BJ (cell line): ENCODE measurements at regions not wholly inside any gene's neighbourhood (a gene's known extent, or its start where the extent isn't known, plus 50 kb on each side); places are given as distances from the start of the nearest gene placed in this dataset.

ENCODE experiments used
- CTCF ChIA-PET: fragments of 350-600 bp; formaldehyde crosslinking; extraction: SDS; loops from one replicate; lab custom pipeline; 2021; ENCODE audit warnings: antibody characterized with exemption, inconsistent platforms; lab: Yijun Ruan, JAX
- POLR2A ChIA-PET: fragments of 300-600 bp; sonication (Branson Sonifier 250); formaldehyde crosslinking; extraction: SDS; loops from one replicate; lab custom pipeline; 2021; ENCODE audit warnings: antibody characterized with exemption; lab: Charles Lee
- DNase-seq: peaks from one replicate; pipeline ENCODE4 v3.0.0-alpha.2; 2011; ENCODE audit warnings: low read depth
- H3K27me3 ChIP-seq: 2 replicates; pipeline ENCODE4 v1.6.0; 2011; ENCODE audit warnings: low read length; ENCODE audit not compliant: control insufficient read depth, insufficient read depth
- H3K36me3 ChIP-seq: 2 replicates; pipeline ENCODE4 v1.5.1; 2011; ENCODE audit warnings: low read length; ENCODE audit not compliant: control insufficient read depth, insufficient read depth
- H3K4me3 ChIP-seq: 2 replicates; pipeline ENCODE4 v1.5.1; 2011; ENCODE audit warnings: low read depth, mild to moderate bottlenecking, control low read depth, low read length
- CTCF ChIP-seq: IDR thresholded peaks from 2 replicates; pipeline ENCODE4 v1.5.1; 2011; ENCODE audit warnings: low read depth, mild to moderate bottlenecking, control low read depth, inconsistent platforms, low read length, moderate library complexity; ENCODE audit not compliant: insufficient read depth

GRCh38 chr4:79147251-79147650 lies 178.6 kb downstream of the NAA11 start:
- Histone ChIP-seq H3K4me3 (no peak overlapping the region), H3K27me3 (no peaks in the 10 kb centered on the region), H3K36me3 (no peaks in the 10 kb centered on the region)
- ChIA-PET POLR2A (no interaction called here), CTCF (no interaction called here)
- TF ChIP-seq CTCF: no peak
- no peak for DNase-seq

- H3K27me3 ChIP-seq: no peaks in the 10 kb centered on the region
- TF ChIP-seq CTCF: no peak
- H3K36me3 ChIP-seq: no peaks in the 10 kb centered on the region
- DNase-seq: no peak
- ChIA-PET POLR2A (no interaction called here), CTCF (no interaction called here)
- no peak overlapping the region for H3K4me3 ChIP-seq
Measured at GRCh38 chr4:79141530-79141929, 184.3 kb downstream of the NAA11 start.

GRCh38 chr4:79134767-79135166 lies 191.1 kb downstream of the NAA11 start:
- no peak for TF ChIP-seq CTCF
- no peaks in the 10 kb centered on the region for H3K36me3 ChIP-seq
- ChIA-PET CTCF (no interaction called here), POLR2A (no interaction called here)
- H3K4me3 ChIP-seq: no peak overlapping the region
- no peak for DNase-seq
- H3K27me3 ChIP-seq: no peaks in the 10 kb centered on the region

GRCh38 chr4:79132826-79133225 lies 193.0 kb downstream of the NAA11 start:
- Histone ChIP-seq H3K36me3 (no peaks in the 10 kb centered on the region), H3K27me3 (no peaks in the 10 kb centered on the region), H3K4me3 (no peak overlapping the region)
- POLR2A ChIA-PET: no interaction called here
- CTCF ChIA-PET: no interaction called here
- no peak for TF ChIP-seq CTCF
- no peak for DNase-seq

- ChIA-PET POLR2A (no interaction called here), CTCF (no interaction called here)
- no peaks in the 10 kb centered on the region for H3K27me3 ChIP-seq
- no peak for DNase-seq
- no peak overlapping the region for H3K4me3 ChIP-seq
- no peak for TF ChIP-seq CTCF
- H3K36me3 ChIP-seq: no peaks in the 10 kb centered on the region
Measured at GRCh38 chr4:79121875-79122358, 182.7 kb upstream of the PAQR3 start.
